SH-SY5Y (cell line): ENCODE measurements at regions not wholly inside any gene's neighbourhood (a gene's known extent, or its start where the extent isn't known, plus 50 kb on each side); places are given as distances from the start of the nearest gene placed in this dataset.

Experiments used
- GATA2 ChIP-seq: IDR thresholded peaks from 2 replicates; pipeline ENCODE4 v1.6.1; 2011; ENCODE audit warnings: mild to moderate bottlenecking, low read depth, low read length
- GATA3 ChIP-seq: IDR thresholded peaks from 2 replicates; pipeline ENCODE4 v1.6.1; 2011; ENCODE audit warnings: low read depth, mild to moderate bottlenecking, low read length, moderate library complexity

GRCh38 chr5:89613222-89613956 lies 730.4 kb upstream of the MEF2C start:
- TF ChIP-seq GATA2 (no peak), GATA3 (no peak)
